CD4-positive, CD25-positive, alpha-beta regulatory T cell (primary cell): ENCODE measurements at regions not wholly inside any gene's neighbourhood (a gene's known extent, or its start where the extent isn't known, plus 50 kb on each side); places are given as distances from the start of the nearest gene placed in this dataset.

ENCODE experiments used
- ATAC-seq, 2 donors: fragments of 150-1000 bp; cut with Tn5 transposase; one replicate each; pipeline ENCODE4 v1.10.0; 2021; ENCODE audit warnings: low read depth in 2 of 2, moderate number of reproducible peaks in 2 of 2, moderate library complexity in 1 of 2
- DNase-seq, 3 donors: peaks; one replicate each; pipeline versions ENCODE4 v3.0.0 to v3.0.0-alpha.2; 2012 to 2022; ENCODE audit warnings: mixed read lengths in 1 of 3
- H3K27ac ChIP-seq: one replicate; pipeline ENCODE4 v1.7.0; 2013; ENCODE audit warnings: mild to moderate bottlenecking, low read length; ENCODE audit not compliant: insufficient read depth, poor library complexity, severe bottlenecking
- H3K27me3 ChIP-seq: one replicate; pipeline ENCODE4 v1.7.0; 2013; ENCODE audit warnings: low read length; ENCODE audit not compliant: control insufficient read depth, insufficient read depth
- H3K36me3 ChIP-seq: one replicate; pipeline ENCODE4 v1.7.0; 2013; ENCODE audit warnings: mild to moderate bottlenecking, low read length, moderate library complexity; ENCODE audit not compliant: control insufficient read depth, insufficient read depth
- H3K4me1 ChIP-seq: 2 replicates; pipeline ENCODE4 v1.7.0; 2013; ENCODE audit warnings: mild to moderate bottlenecking, low read length; ENCODE audit not compliant: insufficient read depth, control insufficient read depth, poor library complexity, severe bottlenecking
- H3K4me3 ChIP-seq: one replicate; pipeline ENCODE4 v1.7.0; 2013; ENCODE audit warnings: low read depth, mild to moderate bottlenecking, low read length, moderate library complexity
- H3K9me3 ChIP-seq, 2 experiments: 1 replicate in 1 of 2; 2 replicates in 1 of 2; pipeline ENCODE4 v1.7.0; 2013; ENCODE audit warnings: low read length in 2 of 2, mild to moderate bottlenecking in 1 of 2, moderate library complexity in 1 of 2; ENCODE audit not compliant: control insufficient read depth in 2 of 2
- H3K27ac Mint-ChIP-seq, 3 donors: one replicate each; pipeline ENCODE4 v1.8.0; 2020 to 2022; ENCODE audit warnings: mild to moderate bottlenecking in 3 of 3, mixed read lengths in 3 of 3, moderate library complexity in 2 of 3
- H3K27me3 Mint-ChIP-seq: one replicate; pipeline ENCODE4 v1.8.0; 2022; ENCODE audit warnings: mild to moderate bottlenecking, mixed read lengths
- H3K36me3 Mint-ChIP-seq: one replicate; pipeline ENCODE4 v1.8.0; 2020; ENCODE audit warnings: mixed read lengths
- H3K4me1 Mint-ChIP-seq, 4 donors: one replicate each; pipeline ENCODE4 v1.8.0; 2020 to 2022; ENCODE audit warnings: mixed read lengths in 4 of 4, mild to moderate bottlenecking in 1 of 4
- H3K4me3 Mint-ChIP-seq, 4 donors: one replicate each; pipeline ENCODE4 v1.8.0; 2020 to 2022; ENCODE audit warnings: mild to moderate bottlenecking in 4 of 4, mixed read lengths in 4 of 4, moderate library complexity in 3 of 4
- H3K9me3 Mint-ChIP-seq, 7 donors: one replicate each; pipeline ENCODE4 v1.8.0; 2020 to 2022; ENCODE audit warnings: mixed read lengths in 7 of 7, mild to moderate bottlenecking in 3 of 7, moderate library complexity in 2 of 7

DNA sequence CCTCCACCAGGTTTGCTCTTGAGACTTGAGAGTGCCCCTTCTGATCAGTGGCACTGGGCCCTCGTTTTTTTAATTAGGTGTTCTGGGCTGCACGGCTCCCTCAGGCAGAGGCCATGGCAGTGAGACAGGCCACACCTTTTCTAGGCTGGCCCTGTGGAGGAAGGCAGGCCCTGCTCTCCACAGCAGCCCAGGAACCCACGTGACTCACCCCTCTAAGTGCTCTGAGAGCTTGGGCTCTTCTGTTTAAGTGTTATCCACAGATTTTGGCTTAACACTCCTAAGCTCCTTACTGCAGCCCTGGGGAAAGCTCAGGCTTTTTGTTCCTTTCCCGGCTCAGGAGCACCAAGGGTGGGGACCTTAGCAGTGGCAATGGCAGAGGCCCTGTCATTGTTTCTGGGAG lies 463.2 kb upstream of the GBE1 start:
- Mint-ChIP-seq H3K4me3 (no peak overlapping the region), H3K27ac (no peak overlapping the region), H3K9me3 (peaks cover 0 to 22% (median 3%) of the 10 kb centered on the region in 7 donors), H3K27me3 (no peaks in the 10 kb centered on the region), H3K4me1 (no peaks in the 10 kb centered on the region), H3K36me3 (no peaks in the 10 kb centered on the region)
- no peaks in the 10 kb centered on the region for H3K27me3 ChIP-seq
- H3K36me3 ChIP-seq = no peaks in the 10 kb centered on the region
- H3K4me1 ChIP-seq = no peaks in the 10 kb centered on the region
- H3K9me3 ChIP-seq = peaks cover 0 to 15% of the 10 kb centered on the region in 2 experiments
- DNase-seq (no peak), ATAC-seq (no peak)
- no peak overlapping the region for H3K4me3 ChIP-seq
- no peak overlapping the region for H3K27ac ChIP-seq

DNA sequence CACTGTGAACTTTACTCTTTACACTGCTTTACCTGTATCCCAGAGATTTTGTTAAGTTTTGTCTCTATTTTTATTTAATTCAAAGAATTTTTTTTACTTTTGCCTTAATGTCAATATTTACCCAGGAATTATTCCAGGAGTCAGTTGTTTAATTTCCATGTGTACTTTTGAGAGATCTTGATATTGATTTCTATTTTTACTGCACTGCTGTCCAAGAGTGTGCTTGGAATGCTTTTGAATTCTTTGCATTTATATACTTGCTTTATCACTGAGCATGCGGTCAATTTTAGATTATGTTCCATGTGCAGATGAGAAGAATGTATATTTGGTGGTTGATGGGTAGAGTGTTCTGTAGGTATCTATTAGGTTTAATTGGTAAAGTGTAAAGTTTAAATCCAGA lies 461.0 kb upstream of the GBE1 start:
- Histone ChIP-seq H3K36me3 (no peaks in the 10 kb centered on the region), H3K4me1 (no peaks in the 10 kb centered on the region), H3K27me3 (no peaks in the 10 kb centered on the region), H3K9me3 (peaks cover 0 to 15% of the 10 kb centered on the region in 2 experiments), H3K27ac (no peak overlapping the region), H3K4me3 (no peak overlapping the region)
- H3K27ac Mint-ChIP-seq = no peak overlapping the region
- no peaks in the 10 kb centered on the region for H3K27me3 Mint-ChIP-seq
- no peaks in the 10 kb centered on the region for H3K36me3 Mint-ChIP-seq
- no peaks in the 10 kb centered on the region for H3K4me1 Mint-ChIP-seq
- no peak overlapping the region for H3K4me3 Mint-ChIP-seq
- H3K9me3 Mint-ChIP-seq = peaks cover 0 to 19% (median 2%) of the 10 kb centered on the region in 7 donors
- ATAC-seq (no peak), DNase-seq (no peak)

GRCh38 chr3:82217571-82217970 lies 456.1 kb upstream of the GBE1 start:
- no peak overlapping the region for H3K4me3 Mint-ChIP-seq
- Histone ChIP-seq H3K9me3 (no peaks in the 10 kb centered on the region), H3K27me3 (no peaks in the 10 kb centered on the region), H3K4me1 (no peaks in the 10 kb centered on the region), H3K4me3 (no peak overlapping the region), H3K27ac (no peak overlapping the region), H3K36me3 (no peaks in the 10 kb centered on the region)
- H3K27ac Mint-ChIP-seq = no peak overlapping the region
- DNase-seq (no peak), ATAC-seq (no peak)
- no peaks in the 10 kb centered on the region for H3K27me3 Mint-ChIP-seq
- peaks cover 0 to 8% (median 4%) of the 10 kb centered on the region in 7 donors for H3K9me3 Mint-ChIP-seq
- no peaks in the 10 kb centered on the region for H3K36me3 Mint-ChIP-seq
- H3K4me1 Mint-ChIP-seq = no peaks in the 10 kb centered on the region

DNA sequence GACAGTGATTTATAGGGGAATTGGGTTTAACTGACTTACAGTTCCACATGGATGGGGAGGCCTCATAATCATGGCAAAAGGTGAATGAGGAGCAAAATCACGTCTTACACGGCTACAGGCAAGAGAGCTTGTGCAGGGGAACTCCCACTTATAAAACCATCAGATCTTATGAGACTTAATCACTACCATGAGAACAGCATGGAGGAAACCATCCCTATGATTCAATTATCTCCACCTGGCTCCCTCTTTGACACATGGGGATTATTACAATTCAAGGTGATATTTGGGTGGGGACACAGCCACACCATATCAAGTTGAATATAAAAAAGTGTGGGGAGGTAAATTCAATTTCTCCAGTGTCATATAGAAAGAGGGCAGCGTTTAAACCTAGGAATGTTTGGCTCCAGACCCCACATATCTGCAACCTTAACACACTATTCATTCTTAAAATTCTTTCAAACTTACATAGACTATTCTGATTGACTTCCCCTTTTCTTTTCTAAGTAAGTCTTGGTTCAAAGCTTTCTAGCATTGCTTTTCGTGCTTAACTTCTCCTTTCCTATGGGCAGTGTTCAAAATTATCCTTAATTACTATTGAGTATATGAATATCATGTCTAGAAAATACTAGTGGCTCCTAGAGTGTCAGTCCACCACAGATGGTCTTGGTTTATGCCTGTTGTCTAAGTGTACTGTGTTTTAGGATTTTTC lies 446.7 kb upstream of the GBE1 start:
- no peaks in the 10 kb centered on the region for H3K4me1 Mint-ChIP-seq
- Histone ChIP-seq H3K27me3 (no peaks in the 10 kb centered on the region), H3K4me3 (no peak overlapping the region), H3K36me3 (no peaks in the 10 kb centered on the region), H3K4me1 (no peaks in the 10 kb centered on the region), H3K9me3 (no peaks in the 10 kb centered on the region), H3K27ac (no peak overlapping the region)
- no peak overlapping the region for H3K4me3 Mint-ChIP-seq
- H3K27me3 Mint-ChIP-seq = no peaks in the 10 kb centered on the region
- peaks cover 0 to 20% (median 2%) of the 10 kb centered on the region in 7 donors for H3K9me3 Mint-ChIP-seq
- no peak for DNase-seq
- H3K27ac Mint-ChIP-seq = no peak overlapping the region
- no peak for ATAC-seq
- H3K36me3 Mint-ChIP-seq = no peaks in the 10 kb centered on the region

GRCh38 chr3:82202269-82202668 lies 440.8 kb upstream of the GBE1 start:
- no peaks in the 10 kb centered on the region for H3K4me1 Mint-ChIP-seq
- no peak for ATAC-seq
- H3K27me3 Mint-ChIP-seq = no peaks in the 10 kb centered on the region
- Histone ChIP-seq H3K4me3 (no peak overlapping the region), H3K36me3 (no peaks in the 10 kb centered on the region), H3K9me3 (no peaks in the 10 kb centered on the region), H3K27me3 (no peaks in the 10 kb centered on the region), H3K4me1 (no peaks in the 10 kb centered on the region), H3K27ac (no peak overlapping the region)
- no peak overlapping the region for H3K4me3 Mint-ChIP-seq
- H3K36me3 Mint-ChIP-seq = no peaks in the 10 kb centered on the region
- DNase-seq = no peak
- H3K9me3 Mint-ChIP-seq = peaks cover 1 to 20% (median 4%) of the 10 kb centered on the region in 7 donors
- no peak overlapping the region for H3K27ac Mint-ChIP-seq

DNA sequence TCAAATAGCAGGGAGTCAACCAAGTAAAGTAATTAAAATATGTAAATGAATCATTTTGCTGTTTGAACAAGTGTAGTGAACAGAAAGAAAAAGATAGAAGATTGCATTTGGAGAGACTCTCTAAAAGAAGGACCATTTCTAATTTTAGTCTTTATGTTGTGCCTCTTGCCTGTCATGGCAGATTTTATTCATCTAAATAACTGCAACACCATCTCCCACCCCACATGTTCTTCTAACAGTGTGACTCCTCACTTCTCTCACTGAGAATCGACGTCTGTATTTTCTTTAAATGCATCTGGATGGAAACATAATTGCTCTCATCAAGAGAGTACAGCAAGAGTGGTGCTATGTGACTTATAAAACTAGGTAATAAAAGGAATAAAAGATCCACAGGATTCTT lies 439.9 kb upstream of the GBE1 start:
- no peak for DNase-seq
- Mint-ChIP-seq H3K9me3 (peaks cover 1 to 25% (median 4%) of the 10 kb centered on the region in 7 donors), H3K4me1 (no peaks in the 10 kb centered on the region), H3K27ac (no peak overlapping the region), H3K36me3 (no peaks in the 10 kb centered on the region), H3K4me3 (no peak overlapping the region), H3K27me3 (no peaks in the 10 kb centered on the region)
- Histone ChIP-seq H3K27ac (no peak overlapping the region), H3K36me3 (no peaks in the 10 kb centered on the region), H3K4me1 (no peaks in the 10 kb centered on the region), H3K9me3 (no peaks in the 10 kb centered on the region), H3K4me3 (no peak overlapping the region), H3K27me3 (no peaks in the 10 kb centered on the region)
- no peak for ATAC-seq

DNA sequence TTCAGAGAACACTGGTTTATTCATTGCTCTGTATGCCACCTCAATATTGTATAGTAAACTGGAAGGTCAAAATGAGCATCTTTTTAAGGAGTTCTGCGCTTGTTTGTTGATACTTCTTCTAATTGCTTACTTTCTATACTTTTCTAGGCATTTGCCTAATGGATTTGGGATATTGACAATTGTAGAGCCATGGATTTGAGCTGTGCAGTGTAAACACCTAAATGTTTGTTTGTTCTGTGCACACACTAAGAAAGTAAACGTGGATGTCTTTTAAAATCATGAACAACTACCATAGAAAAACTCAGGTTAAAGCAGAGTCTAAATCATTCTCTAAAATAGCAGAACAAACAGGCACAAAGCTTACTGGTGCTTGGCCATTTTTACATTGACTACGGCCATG lies 436.6 kb upstream of the GBE1 start:
- Histone ChIP-seq H3K27ac (no peak overlapping the region), H3K27me3 (no peaks in the 10 kb centered on the region), H3K9me3 (no peaks in the 10 kb centered on the region), H3K4me1 (no peaks in the 10 kb centered on the region), H3K36me3 (no peaks in the 10 kb centered on the region), H3K4me3 (no peak overlapping the region)
- Mint-ChIP-seq H3K9me3 (peaks cover 1 to 21% (median 6%) of the 10 kb centered on the region in 7 donors), H3K27ac (no peak overlapping the region), H3K36me3 (no peaks in the 10 kb centered on the region), H3K27me3 (no peaks in the 10 kb centered on the region), H3K4me1 (no peaks in the 10 kb centered on the region), H3K4me3 (no peak overlapping the region)
- no peak for ATAC-seq
- DNase-seq = no peak

DNA sequence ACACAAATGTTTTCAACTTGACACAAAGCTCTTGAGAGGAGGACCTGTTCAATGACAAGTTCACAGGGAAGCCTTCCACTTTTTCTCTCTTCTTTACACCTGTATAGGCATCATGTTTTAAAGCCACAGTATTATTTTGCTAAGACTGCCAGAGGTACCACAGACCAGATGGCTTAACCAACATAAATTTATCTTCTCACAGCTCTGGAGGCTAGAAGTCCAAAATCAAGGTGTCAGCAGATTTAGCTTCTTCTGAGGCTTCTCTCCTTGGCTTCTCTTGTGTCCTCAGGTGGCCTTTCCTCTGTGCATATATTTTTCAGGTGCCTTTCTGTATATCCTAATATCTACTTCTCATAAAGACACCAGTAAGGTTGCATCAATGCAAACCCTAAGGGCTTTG lies 435.2 kb upstream of the GBE1 start:
- no peak overlapping the region for H3K27ac ChIP-seq
- no peak for DNase-seq
- no peak overlapping the region for H3K27ac Mint-ChIP-seq
- H3K36me3 Mint-ChIP-seq = no peaks in the 10 kb centered on the region
- no peaks in the 10 kb centered on the region for H3K27me3 Mint-ChIP-seq
- H3K27me3 ChIP-seq = no peaks in the 10 kb centered on the region
- H3K4me3 ChIP-seq = no peak overlapping the region
- no peaks in the 10 kb centered on the region for H3K9me3 ChIP-seq
- peaks cover 1 to 14% (median 5%) of the 10 kb centered on the region in 7 donors for H3K9me3 Mint-ChIP-seq
- no peak overlapping the region for H3K4me3 Mint-ChIP-seq
- H3K36me3 ChIP-seq = no peaks in the 10 kb centered on the region
- no peak for ATAC-seq
- no peaks in the 10 kb centered on the region for H3K4me1 Mint-ChIP-seq
- no peaks in the 10 kb centered on the region for H3K4me1 ChIP-seq
